ENCODE measurements at regions not wholly inside any gene's neighbourhood (a gene's known extent, or its start where the extent isn't known, plus 50 kb on each side); places are given as distances from the start of the nearest gene placed in this dataset.

DNA sequence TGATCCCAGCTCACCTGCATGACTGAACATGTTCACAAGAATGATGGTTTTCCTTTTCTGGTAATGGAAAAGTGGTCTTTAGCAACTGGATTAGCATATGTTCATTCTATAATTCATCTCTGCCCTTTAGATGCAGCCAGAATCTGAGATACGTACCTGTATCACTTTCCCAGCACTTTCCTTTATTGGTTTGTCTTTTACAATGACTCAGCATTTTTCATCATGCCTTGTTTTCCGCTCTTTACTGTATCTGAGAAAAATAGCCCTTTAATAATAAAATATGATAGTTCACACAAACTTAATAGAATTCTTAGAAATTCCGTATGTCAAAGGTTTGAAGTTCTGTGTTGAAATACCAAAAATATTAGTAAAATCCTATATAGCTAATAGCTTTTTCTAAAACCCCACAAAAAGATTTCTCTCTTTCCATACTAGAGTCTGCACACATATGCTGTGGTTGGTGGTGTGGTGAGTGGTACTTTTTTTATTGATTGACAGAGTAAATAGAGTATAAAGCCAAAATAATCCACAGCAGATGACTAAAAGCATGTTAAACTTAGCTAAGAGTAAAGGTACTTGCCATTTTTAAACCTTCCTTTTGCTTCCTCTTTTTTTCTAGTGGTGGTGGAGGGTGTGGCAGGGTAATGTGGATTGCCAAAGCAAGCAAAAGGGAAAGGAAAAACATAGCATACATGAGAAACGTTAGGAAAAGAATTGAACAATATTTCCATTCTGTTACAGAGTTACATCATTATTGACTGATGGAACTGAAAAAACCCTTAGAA lies 328.9 kb upstream of the RBMS3 start (continued):
- TF ChIP-seq, protein P1, sequence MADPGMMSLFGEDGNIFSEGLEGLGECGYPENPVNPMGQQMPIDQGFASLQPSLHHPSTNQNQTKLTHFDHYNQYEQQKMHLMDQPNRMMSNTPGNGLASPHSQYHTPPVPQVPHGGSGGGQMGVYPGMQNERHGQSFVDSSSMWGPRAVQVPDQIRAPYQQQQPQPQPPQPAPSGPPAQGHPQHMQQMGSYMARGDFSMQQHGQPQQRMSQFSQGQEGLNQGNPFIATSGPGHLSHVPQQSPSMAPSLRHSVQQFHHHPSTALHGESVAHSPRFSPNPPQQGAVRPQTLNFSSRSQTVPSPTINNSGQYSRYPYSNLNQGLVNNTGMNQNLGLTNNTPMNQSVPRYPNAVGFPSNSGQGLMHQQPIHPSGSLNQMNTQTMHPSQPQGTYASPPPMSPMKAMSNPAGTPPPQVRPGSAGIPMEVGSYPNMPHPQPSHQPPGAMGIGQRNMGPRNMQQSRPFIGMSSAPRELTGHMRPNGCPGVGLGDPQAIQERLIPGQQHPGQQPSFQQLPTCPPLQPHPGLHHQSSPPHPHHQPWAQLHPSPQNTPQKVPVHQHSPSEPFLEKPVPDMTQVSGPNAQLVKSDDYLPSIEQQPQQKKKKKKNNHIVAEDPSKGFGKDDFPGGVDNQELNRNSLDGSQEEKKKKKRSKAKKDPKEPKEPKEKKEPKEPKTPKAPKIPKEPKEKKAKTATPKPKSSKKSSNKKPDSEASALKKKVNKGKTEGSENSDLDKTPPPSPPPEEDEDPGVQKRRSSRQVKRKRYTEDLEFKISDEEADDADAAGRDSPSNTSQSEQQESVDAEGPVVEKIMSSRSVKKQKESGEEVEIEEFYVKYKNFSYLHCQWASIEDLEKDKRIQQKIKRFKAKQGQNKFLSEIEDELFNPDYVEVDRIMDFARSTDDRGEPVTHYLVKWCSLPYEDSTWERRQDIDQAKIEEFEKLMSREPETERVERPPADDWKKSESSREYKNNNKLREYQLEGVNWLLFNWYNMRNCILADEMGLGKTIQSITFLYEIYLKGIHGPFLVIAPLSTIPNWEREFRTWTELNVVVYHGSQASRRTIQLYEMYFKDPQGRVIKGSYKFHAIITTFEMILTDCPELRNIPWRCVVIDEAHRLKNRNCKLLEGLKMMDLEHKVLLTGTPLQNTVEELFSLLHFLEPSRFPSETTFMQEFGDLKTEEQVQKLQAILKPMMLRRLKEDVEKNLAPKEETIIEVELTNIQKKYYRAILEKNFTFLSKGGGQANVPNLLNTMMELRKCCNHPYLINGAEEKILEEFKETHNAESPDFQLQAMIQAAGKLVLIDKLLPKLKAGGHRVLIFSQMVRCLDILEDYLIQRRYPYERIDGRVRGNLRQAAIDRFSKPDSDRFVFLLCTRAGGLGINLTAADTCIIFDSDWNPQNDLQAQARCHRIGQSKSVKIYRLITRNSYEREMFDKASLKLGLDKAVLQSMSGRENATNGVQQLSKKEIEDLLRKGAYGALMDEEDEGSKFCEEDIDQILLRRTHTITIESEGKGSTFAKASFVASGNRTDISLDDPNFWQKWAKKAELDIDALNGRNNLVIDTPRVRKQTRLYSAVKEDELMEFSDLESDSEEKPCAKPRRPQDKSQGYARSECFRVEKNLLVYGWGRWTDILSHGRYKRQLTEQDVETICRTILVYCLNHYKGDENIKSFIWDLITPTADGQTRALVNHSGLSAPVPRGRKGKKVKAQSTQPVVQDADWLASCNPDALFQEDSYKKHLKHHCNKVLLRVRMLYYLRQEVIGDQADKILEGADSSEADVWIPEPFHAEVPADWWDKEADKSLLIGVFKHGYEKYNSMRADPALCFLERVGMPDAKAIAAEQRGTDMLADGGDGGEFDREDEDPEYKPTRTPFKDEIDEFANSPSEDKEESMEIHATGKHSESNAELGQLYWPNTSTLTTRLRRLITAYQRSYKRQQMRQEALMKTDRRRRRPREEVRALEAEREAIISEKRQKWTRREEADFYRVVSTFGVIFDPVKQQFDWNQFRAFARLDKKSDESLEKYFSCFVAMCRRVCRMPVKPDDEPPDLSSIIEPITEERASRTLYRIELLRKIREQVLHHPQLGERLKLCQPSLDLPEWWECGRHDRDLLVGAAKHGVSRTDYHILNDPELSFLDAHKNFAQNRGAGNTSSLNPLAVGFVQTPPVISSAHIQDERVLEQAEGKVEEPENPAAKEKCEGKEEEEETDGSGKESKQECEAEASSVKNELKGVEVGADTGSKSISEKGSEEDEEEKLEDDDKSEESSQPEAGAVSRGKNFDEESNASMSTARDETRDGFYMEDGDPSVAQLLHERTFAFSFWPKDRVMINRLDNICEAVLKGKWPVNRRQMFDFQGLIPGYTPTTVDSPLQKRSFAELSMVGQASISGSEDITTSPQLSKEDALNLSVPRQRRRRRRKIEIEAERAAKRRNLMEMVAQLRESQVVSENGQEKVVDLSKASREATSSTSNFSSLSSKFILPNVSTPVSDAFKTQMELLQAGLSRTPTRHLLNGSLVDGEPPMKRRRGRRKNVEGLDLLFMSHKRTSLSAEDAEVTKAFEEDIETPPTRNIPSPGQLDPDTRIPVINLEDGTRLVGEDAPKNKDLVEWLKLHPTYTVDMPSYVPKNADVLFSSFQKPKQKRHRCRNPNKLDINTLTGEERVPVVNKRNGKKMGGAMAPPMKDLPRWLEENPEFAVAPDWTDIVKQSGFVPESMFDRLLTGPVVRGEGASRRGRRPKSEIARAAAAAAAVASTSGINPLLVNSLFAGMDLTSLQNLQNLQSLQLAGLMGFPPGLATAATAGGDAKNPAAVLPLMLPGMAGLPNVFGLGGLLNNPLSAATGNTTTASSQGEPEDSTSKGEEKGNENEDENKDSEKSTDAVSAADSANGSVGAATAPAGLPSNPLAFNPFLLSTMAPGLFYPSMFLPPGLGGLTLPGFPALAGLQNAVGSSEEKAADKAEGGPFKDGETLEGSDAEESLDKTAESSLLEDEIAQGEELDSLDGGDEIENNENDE (IDR thresholded peaks at IDR 0.05; ENCODE audit: insufficient replicate concordance, low read length): no peak
- no peak for TF ChIP-seq CREB1 (IDR thresholded peaks at IDR 0.05)

Data from H1 (cell line).